Bone marrow (tissue), 2 donors: ENCODE measurements at regions not wholly inside any gene's neighbourhood (a gene's known extent, or its start where the extent isn't known, plus 50 kb on each side); places are given as distances from the start of the nearest gene placed in this dataset.
"Not testable (repeated sequence)": the region's sequence is repeated elsewhere in the genome, so short reads cannot be mapped to it uniquely, and the experiment has no call there.

ENCODE experiments used
- DNase-seq, 2 donors: peaks; one replicate each; lab custom pipeline; 2025; lab: John Stamatoyannopoulos, UW

DNA sequence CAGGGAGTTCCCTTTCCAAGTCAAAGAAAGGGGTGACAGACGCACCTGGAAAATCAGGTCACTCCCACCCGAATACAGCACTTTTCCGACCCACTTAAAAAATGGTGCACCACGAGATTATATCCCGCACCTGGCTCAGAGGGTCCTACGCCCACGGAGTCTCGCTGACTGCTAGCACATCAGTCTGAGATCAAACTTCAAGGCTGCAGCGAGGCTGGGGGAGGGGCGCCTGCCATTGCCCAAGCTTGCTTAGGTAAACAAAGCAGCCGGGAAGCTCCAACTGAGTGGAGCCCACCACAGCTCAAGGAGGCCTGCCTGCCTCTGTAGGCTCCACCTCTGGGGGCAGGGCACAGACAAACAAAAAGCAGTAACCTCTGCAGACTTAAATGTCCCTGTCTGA lies 277.8 kb upstream of the ARHGAP42 start:
- DNase-seq = not testable (repeated sequence)

DNA sequence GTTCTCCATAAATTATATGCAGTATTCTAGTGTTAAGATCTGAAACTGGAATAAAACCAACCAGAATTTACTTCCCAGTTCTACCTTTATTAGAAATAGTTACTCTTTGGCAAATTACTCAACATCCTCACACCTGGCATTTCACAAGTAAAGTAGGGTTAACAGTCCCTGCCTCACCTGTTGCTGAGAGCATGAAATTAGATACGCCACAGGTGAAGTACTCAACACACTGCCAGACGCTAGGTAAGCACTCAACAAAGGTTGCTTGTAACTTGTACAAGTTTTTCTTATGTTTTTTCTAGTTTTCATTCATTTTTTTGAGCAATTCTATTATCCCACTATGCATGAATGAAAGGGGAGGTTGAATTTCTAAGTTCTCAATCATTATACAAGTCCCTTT lies 267.6 kb upstream of the ARHGAP42 start:
- no peak for DNase-seq

DNA sequence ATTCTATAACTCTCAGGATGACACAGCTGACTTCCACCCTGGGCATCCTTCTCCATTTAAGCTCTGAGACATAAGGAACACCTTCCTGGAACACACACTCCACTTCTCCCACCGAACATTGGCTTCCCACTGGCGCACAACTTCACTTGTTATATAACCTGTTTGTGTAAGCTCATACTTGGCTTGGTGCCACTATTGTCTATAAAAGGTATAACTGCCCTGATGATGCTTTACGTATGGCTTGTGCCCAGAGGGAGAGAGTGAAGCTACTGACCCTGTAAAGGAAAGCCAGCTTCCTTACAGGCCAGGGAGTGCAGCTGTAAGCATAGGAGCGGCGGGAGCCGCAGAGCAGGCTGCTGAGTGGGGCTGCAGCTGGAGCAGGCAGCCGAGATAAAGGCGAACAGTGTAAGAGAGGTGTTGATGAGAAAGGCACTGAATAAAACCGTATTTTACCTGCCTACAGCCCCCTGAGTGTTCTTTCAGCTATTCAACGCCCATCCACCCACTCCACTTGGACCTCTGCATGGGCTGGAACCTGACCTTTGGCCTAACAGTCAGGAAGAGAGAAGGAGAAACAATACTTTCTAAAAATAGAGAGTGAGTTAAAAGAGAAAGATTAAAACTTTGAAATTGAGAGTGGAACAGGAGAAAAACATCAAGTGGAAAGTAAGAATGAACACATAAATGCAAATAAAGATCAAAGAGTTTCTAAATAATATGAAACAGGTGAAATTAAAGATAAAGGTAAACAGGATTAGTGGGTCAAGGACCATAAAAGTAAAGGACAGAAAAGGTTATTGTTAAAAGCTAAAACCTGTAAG lies 252.1 kb upstream of the ARHGAP42 start:
- DNase-seq = no peak

DNA sequence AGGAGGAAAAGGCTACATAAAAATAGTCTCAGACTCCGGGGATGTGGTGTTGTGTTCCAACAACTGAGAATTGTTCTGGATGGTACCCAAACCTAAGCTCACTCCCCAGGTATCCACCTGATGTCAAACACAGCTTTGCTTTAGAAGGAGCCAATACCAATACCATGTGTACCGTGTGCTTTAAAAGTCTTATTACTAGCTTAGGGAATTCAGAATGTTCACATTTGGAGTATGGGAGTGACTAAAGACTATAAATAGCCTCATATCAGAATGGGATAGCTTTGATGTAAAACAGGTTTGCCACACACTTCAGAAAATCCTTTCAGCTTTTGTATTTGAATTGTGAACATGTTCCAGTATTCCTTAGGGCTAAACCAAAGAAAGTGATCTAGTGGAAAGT lies 248.7 kb upstream of the ARHGAP42 start:
- no peak for DNase-seq

DNA sequence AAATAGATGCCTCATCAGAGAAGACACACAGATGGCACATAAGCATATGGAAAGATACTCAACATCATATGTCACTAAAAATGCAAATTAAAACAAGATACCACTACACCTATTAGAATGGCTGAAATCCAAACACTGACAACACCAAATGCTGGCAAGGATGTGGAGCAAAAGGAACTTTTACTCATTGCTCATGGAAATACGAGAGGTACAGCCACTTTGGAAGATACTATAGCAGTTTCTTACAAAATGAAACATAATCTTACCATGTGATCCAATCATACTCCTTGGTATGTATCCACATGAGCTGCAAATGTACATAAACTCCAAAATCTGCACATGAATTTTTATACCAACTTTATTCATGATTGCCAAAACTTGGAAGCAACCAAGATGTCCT lies 246.0 kb upstream of the ARHGAP42 start:
- no peak for DNase-seq

DNA sequence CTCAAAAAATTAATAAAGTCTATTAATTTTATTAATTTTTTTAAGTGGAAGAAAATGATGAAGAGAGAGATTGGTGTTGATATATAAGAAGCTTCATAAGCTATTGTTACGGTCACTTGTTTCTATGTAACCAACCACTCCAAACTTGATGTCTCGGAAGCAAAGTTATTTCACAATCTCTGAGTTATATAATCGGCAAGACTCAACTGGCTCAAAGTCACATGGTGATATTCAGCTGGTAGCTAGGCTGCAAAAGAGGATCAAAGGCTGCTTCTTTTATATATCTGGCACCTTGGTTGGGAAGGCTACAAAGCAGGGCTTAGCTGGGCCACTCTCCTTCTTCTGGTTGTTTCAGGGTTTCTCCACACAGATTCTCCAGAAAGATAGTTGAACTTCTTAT lies 245.1 kb upstream of the ARHGAP42 start:
- DNase-seq = no peak

DNA sequence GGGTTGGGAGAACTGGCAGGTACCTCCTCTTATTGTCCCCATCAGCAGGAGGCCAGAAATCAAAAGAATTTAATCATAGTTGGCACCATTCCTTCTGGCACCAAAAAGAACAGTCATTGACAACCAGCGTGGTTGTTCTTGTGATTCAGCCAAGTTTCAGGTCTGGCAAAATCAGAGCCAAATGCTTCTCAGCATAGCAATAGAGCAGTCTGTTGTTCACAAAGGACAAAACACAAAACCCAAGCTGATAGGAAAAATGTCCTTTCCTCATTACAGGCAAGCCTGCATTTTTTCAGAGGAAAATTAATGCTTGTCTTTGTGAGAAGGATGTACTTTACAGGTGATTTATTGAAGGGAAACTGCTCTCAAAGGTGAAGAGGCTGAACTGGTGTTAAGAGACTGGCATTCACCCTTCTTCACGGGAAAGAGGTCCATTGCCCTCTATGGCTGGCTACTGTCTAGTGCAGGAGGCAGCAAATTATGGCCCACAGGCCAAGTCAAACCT lies 241.8 kb upstream of the ARHGAP42 start:
- no peak for DNase-seq

DNA sequence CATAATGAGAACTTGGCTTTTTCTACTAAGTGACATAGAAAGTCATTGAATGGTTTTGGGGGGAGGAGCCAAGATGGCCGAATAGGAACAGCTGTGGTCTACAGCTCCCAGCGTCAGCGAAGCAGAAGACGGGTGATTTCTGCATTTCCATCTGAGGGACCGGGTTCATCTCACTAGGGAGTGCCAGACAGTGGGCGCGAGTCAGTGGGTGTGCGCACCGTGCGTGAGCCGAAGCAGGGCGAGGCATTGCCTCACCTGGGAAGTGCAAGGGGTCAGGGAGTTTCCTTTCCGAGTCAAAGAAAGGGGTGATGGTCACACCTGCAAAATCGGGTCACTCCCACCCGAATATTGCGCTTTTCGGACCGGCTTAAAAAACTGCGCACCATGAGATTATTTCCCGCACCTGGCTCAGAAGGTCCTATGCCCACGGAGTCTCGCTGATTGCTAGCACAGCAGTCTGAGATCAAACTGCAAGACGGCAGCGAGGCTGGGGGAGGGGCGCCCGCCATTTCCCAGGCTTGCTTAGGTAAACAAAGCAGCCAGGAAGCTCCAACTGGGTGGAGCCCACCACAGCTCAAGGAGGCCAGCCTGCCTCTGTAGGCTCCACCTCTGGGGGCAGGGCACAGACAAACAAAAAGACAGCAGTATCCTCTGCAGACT lies 235.2 kb upstream of the ARHGAP42 start:
- not testable (repeated sequence) for DNase-seq

DNA sequence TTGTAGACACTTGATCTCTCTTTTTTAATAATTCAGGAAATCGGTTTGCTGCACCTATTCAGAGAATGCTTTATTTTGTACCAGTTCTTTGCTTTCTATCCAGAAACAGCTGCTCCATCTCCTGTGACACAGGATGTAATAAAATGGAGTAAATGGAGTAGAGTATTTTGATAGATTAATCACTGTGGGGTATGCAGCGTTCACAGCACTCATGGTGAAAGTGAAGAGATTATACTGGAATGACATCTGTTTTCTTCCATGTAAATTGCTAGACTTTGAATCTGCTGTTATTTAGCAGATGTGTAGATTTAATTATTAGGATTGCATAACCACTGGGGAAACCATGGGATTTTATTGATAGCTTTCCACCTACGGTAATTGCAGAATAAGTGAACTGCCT lies 227.3 kb upstream of the ARHGAP42 start:
- no peak for DNase-seq

DNA sequence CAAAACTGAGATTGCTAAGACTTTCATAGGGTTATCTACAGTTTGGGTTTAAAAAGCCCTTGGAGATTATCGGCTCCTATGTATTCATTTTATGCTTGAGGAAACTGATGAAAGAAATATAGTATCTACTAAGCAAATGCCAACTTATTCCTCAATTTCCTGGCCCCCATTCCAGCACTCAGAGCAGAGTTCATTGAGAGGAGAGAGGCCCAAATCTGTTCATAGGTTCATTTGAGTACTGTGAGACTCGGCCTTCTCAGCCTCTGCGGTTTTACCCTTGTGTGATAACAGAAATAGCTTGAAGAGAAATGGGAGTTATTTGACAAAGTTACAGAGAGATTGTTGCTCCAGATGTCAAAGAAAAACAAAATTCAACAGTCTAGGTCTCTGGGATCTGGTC lies 226.7 kb upstream of the ARHGAP42 start:
- no peak for DNase-seq

DNA sequence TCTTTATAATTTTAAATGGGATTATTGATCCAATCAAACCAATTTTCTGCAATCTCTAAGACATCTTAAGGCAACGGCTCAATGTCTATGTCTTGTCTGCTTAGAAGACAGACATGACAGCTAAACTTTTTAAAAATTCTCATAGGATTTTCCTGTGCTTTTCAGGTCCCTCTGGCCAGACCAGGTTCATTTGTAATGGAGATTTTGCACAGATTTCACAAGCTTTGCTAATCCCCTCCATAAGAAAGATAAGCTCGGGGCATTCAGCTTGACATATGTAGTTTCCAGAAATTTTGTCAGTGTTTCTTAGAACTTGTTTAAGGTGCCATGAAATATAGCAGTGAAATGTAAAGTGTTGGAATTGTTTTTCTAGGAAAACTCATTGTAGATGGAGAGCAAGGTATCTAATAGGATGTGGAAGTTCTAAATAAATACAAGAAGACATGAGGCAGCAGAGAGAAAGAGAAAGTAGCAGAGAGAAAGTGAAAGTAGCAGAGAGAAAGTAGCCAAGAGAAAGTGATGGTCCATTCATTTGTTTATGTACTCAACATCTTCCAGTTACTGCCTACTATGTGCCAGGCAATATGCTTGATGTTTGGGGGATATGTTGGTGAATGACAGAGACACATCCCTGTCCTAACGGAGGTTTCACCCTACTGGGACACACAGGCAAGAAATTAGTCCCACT lies 219.1 kb upstream of the ARHGAP42 start:
- no peak for DNase-seq

DNA sequence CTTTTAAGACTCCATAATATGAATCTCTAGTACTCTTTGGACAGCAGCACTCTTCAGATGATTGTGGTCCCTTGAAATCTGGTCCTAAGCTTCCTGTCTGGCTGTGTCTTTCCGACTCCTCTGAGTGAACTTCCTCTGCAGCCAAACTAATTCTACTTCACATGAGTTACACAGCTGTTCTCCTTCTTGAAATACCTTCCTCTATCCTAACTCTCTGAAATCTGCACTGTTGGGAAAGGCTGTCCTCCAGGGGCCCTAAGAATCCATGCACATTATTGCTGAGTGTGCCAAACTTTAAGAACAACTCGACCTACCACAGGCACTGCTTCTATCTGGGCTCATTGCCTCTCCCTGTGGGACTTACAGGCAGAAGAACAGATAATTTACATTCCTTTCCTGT lies 217.3 kb upstream of the ARHGAP42 start:
- no peak for DNase-seq

DNA sequence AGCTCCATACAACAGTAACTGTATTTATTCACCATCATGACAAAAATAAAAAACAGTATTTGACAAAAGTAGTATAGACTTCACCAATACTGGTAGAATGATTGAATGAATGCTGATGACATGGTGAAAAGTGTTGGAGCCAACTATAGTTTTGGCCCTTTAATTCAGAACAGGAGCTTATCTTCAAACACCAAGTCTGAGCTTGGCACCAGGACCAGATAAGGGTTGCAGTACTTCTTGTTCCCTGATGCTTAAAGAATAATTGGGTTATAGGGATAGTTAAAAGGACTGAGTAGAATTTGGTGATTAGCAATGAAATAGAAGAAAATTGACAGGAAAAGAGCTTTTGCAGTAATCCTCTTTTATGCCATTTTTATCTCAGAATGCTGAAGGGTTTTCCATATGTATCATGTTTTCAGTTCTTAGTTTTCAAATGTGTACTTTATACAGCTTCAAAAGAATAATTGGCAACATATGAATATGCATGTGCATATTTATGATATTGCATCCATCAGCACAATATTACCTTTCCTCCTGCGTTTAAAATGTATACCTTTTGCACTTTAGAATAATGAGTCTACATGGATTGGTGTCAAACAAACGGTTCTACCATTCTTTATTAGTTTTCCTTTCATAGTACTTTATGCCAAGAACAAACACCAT lies 214.2 kb upstream of the ARHGAP42 start:
- no peak for DNase-seq

DNA sequence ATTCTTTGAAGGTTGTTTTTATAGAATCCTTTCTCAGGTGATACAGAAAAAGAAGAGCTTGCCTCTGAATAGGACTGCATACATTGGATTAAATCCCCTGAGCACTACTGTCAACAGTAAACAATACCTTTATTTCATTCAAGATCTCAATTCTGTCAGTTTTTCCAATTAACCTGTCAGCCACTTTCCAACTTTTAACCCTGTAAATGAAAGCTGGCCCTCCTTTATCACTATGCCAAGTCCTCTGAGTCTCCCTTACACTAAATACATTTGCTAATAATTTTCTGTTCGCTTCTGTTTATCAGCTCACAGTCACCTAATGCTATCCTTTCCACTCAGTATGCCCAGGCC lies 213.7 kb upstream of the ARHGAP42 start:
- no peak for DNase-seq

DNA sequence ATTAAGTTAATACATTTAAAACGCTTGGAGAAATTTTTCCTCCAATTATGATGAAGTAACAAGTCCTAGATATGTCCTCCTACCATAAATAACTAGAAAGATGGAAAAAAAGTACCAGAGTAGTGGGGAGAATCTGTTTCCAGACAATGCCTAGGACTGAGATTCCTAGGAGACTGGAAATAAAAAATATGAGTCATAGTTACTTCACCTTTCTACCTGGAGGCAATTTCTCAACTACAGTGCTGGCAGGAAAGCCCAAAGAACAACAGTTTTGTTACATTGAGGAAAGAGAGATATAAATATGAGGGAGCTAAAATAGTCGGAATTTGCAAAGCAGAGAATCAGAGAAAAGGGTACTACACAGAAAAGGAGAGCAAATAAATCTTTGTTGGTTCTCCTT lies 202.1 kb upstream of the ARHGAP42 start:
- DNase-seq = no peak

DNA sequence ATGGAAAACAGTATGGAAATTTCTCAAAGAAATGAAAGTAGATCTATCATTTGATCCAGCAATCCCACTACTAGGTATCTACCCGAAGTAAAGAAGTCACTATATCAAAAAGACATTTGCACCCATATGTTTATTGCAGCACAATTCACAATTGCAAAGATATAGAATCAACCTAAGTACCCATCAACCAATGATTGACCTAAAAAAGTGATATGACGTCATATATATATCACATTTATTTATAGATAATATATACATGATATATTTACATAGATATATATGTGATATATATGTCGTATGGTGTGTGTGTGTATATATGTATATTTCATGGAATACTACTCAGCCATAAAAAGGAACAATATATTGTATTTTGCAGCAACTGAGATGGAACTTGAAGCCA lies 188.3 kb upstream of the ARHGAP42 start:
- DNase-seq = no peak

DNA sequence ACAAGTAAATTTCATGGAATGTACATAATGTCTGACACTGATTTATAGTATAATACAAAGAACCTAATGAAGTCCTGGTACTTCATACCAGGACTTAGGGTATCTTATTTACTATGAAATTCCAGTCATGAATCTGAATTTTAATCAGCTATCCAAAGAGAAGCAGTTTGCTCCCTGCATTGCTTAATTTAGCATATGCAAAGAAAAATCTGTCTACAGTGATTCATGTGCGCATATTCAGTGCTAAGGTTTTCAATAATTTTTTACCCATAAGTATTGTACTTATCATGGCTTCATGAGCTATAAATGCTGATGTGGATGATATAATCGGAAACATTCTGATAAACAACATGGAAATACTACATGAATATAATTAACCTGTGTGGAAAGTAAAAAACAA lies 185.6 kb upstream of the ARHGAP42 start:
- DNase-seq = no peak

DNA sequence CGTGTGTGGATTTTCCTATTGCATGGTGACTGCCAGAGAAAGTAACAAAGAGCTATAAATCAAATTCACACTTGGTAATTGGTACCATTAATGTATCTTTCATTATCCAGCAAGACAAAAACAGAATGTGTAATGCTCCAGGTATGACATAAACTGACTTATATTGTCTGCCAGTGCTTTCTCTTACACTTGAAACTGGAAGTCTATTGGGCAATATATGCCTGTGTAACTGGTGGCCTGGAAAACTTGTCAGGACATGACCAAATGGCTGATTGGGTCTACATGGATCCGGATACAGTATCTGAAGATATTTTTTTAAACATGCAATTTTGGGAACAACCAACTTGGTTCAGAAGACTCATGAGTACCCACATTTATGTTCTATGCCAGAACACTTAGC lies 174.6 kb upstream of the ARHGAP42 start:
- DNase-seq = no peak

DNA sequence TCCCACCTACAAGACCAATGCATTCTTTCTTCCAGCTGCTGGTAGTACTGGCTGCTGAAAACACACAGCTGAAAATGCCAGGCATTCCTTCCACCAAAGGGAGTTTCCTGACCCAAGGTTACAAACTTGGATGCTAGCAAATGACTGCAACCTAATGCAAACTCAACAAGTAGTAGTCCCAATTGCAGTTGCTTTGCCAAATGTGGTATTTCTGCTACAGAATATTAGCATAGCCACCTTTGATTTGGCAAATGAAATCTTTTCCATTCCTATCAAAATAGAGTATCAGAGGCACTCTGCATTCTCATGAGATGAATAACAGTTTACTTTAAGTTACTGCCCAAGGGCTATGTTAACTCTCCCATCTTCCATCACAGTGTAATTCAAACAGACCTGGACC lies 172.0 kb upstream of the ARHGAP42 start:
- DNase-seq = no peak

DNA sequence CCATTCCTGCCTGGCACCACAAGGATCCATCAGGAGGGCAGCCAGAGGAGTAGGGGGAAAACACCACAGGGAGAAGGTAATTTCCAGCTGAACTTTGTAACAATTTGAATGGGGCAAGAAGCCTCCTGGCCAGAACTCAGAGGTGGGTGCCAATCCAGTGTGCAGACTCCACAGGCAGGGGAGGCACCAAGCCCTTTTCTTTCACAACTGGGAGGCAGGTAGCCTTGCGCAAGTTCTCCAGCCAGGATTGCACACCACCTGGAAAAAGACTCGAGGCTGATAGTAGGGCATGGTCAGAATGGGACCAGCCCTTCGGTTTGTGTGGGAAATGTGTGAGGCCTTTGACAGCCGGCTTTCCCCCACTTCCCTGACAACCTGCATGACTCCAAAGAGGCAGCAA lies 161.9 kb upstream of the ARHGAP42 start:
- no peak for DNase-seq

DNA sequence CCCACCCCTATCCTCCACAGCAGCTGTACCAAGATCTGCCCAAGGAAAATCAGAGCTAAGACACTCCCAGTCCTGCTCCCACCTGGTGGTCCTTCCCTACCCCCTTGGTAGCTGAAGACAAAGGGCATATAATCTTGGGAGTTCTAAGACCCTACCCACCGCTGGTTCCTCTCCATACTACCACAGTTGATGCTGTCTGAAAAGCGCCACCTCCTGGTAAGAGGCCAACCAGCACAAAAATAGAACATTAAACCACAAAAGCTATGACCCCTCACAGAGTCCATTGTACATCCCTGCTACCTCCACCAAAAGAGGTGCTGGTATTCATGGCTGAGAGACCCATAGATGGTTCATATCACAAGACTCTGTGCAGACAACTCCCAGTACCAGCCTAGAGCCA lies 161.5 kb upstream of the ARHGAP42 start:
- no peak for DNase-seq

DNA sequence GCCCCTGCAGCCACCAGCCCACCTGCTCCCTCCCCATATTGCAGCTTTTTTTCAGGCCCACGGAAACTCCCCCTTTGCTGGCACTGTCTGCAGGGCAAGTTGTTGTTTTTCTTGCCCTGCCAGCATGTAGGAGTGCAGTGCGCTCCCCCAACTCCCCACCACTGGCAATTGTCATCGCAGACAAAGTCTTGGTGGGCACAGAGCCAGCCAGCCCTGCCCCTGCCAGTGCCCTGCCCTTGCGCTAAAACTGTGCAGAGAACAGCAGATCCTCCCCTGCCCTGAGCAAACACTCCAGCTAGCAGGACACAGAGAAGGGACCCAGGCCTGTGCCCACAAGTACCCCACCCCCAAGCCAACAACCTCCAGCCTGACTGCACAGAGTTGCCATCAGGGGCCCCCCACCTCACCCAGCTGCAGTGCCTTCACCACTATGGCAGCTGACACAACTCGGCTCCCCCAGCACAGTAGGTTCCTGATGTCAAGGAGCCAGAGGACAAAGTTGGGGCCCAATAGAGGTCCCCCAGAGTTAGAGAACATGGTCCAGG lies 158.1 kb upstream of the ARHGAP42 start:
- no peak for DNase-seq
